NCI-H2196 treated with DMSO at 0.1 percent for 48 hours (cell line): ENCODE measurements at regions not wholly inside any gene's neighbourhood (a gene's known extent, or its start where the extent isn't known, plus 50 kb on each side); places are given as distances from the start of the nearest gene placed in this dataset.

Experiments
- DNase-seq: peaks from one replicate; lab custom pipeline; 2025; ENCODE audit not compliant: unreplicated experiment; lab: John Stamatoyannopoulos, UW

DNA sequence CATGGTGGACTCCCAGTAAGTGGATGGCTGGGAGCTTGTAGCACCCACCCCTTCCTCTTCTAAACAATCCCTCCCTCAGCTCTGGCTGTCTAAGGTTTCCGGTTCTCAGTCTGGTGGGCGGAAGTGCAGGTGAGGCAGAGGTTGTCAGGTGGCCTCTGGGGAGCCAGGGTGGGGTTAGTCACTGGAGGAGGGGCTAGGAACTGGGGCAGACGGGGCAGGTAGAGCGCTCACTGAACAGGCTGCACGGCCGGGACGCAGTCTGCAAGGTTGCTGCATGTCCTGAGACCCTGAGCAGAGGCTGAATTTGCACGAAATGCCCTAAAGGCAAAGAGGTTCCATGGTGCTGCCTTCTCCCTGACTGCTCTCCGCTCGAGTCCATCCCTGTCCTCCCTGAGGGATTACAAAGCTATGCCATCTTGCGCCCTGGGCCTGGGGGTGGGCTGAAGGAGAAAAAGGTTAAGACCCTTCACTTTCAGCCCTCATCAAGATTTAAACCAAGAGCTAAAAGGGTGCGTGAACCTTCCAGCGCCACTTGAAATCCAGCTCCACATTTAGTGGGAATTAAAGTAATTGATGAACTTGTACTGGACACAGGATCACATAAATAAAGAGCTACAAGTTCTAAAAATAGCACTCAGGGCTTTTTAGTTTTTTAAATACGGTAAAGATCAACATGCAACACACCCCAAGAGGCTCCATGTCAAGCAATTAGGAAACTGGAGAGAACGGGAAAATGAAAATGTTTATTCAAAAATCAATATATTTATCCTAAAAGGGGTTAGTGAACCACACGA is 62.3 kb upstream of the CTBP2 start:
- no peak for DNase-seq

GRCh38 chr10:125221716-125222115 is 61.4 kb upstream of the CTBP2 start:
- no peak for DNase-seq

GRCh38 chr10:125219776-125220175 is 59.4 kb upstream of the CTBP2 start:
- no peak for DNase-seq

GRCh38 chr10:125218967-125219366 is 58.6 kb upstream of the CTBP2 start:
- no peak for DNase-seq

- no peak for DNase-seq
Observed at GRCh38 chr10:125217990-125218675, 57.8 kb upstream of the CTBP2 start.

DNA sequence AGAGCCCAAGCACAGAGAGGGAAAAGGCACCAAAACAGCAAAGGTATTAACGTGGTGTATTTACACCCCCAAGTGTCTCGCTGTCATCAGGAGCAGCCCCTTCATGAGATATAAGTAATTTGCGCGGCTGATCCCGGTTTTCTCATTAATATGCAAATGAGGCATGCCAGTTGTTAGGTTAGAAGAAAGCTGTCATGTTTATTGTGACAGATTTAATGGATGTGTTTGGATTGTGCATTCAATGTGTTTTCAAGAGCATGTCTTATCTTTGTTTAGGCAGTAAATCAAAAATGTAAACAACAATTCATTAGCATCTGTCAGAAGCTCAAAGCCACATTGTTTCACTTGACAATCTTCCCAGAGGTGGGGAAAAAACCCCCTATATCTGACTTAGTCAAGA is 56.5 kb upstream of the CTBP2 start:
- no peak for DNase-seq

GRCh38 chr10:125216309-125216708 is 55.9 kb upstream of the CTBP2 start:
- no peak for DNase-seq

GRCh38 chr10:125214283-125214570 is 53.9 kb upstream of the CTBP2 start:
- no peak for DNase-seq

- no peak for DNase-seq
Observed at GRCh38 chr10:125213541-125214282, 53.3 kb upstream of the CTBP2 start.

DNA sequence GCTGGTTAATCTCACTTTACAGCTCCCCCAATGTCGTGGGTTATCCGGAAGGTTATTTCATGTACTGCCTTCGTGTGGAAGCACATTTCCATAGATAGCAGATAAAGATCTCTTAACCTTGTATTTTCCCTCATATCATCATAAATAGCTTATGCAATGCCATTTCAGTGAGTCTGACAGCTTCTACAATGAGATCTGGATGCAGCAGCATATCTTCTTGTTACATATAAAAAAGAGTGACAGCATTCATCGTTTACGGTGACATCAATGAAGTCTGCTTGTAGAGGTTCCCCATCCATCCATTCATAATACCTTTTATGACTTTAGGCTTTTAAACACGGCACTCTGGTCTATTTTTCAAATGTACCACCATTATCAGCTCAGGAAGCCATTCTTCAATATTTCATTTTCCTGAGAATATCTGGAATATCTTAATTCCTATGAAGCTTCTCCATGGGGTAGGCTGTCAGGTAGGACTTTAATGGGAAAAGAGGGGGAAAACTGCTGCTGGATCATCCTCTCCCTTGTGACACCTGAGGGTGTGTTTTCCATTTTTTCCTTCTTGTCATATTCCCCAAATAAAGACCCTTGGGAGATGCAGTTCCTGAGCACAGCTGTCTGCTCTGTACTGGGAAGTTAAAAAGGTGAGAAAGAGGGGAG is 51.9 kb upstream of the CTBP2 start:
- no peak for DNase-seq
